ENCODE measurements at regions not wholly inside any gene's neighbourhood (a gene's known extent, or its start where the extent isn't known, plus 50 kb on each side); places are given as distances from the start of the nearest gene placed in this dataset.

GRCh38 chr9:20284601-20285289 is 337.6 kb downstream of the MLLT3 start:
- DNase-seq, result no peak
- no peaks in the 10 kb centered on the region for H3K9me3 ChIP-seq
- no peaks in the 10 kb centered on the region for H3K36me3 ChIP-seq
- TF ChIP-seq POLR2A (IDR thresholded peaks at IDR 0.05), result no peak
- no peak for TF ChIP-seq EP300 (IDR thresholded peaks at IDR 0.05)
- WGBS, 5 donors, result 53 to 74% (median 57%) methylated on average over 3 of the region's 3 CpGs
- H3K4me1 ChIP-seq, result no peaks in the 10 kb centered on the region
- intact Hi-C loops (cut with DNase I; ENCODE audit: low total_unique reads), result no loop called here
- H3K4me3 ChIP-seq, result no peak overlapping the region
- no peak overlapping the region for H3K27ac ChIP-seq
- H3K27me3 ChIP-seq, result no peaks in the 10 kb centered on the region

DNA sequence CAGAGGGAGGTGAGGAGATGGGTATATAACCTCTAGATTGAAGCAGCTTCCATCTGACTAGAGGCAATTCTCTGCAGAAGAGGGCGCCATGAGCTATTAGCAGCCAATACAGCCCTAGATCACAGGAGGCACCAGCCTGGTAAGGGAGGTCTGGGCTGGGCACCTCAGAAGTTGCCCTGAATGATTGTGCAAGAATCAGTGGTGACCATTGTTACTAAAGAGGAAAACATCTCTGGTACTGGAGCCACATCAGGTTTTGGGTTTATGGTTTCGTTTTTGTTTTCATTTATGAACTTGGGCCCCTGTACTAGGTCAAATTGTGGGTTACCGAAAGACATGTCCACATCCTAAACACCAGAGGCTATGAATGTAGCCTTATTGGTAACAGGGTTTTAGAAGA is 342.0 kb downstream of the MLLT3 start:
- TF ChIP-seq POLR2A (IDR thresholded peaks at IDR 0.05) (no peak), POLR2AphosphoS5 (IDR thresholded peaks at IDR 0.05) (no peak), EP300 (IDR thresholded peaks at IDR 0.05) (no peak)
- TF ChIP-seq, protein P1, sequence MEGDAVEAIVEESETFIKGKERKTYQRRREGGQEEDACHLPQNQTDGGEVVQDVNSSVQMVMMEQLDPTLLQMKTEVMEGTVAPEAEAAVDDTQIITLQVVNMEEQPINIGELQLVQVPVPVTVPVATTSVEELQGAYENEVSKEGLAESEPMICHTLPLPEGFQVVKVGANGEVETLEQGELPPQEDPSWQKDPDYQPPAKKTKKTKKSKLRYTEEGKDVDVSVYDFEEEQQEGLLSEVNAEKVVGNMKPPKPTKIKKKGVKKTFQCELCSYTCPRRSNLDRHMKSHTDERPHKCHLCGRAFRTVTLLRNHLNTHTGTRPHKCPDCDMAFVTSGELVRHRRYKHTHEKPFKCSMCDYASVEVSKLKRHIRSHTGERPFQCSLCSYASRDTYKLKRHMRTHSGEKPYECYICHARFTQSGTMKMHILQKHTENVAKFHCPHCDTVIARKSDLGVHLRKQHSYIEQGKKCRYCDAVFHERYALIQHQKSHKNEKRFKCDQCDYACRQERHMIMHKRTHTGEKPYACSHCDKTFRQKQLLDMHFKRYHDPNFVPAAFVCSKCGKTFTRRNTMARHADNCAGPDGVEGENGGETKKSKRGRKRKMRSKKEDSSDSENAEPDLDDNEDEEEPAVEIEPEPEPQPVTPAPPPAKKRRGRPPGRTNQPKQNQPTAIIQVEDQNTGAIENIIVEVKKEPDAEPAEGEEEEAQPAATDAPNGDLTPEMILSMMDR (IDR thresholded peaks at IDR 0.05), result no peak
- intact Hi-C loops (cut with DNase I; ENCODE audit: low total_unique reads), result no loop called here
- Histone ChIP-seq H3K4me1 (no peaks in the 10 kb centered on the region), H3K9me3 (peaks cover 0 to 9% (median 6%) of the 10 kb centered on the region in 4 donors), H3K27me3 (no peaks in the 10 kb centered on the region), H3K4me3 (no peak overlapping the region), H3K36me3 (no peaks in the 10 kb centered on the region), H3K27ac (no peak overlapping the region)
- WGBS, 5 donors, result 88 to 96% (median 91%) methylated on average over 3 of the region's 3 CpGs
- no peak for DNase-seq

GRCh38 chr9:20276762-20277161 is 345.5 kb downstream of the MLLT3 start:
- no peaks in the 10 kb centered on the region for H3K4me1 ChIP-seq
- no peak for TF ChIP-seq EP300 (IDR thresholded peaks at IDR 0.05)
- TF ChIP-seq, protein P1 (IDR thresholded peaks at IDR 0.05), result no peak
- no peak for TF ChIP-seq POLR2AphosphoS5 (IDR thresholded peaks at IDR 0.05)
- no peak for TF ChIP-seq POLR2A (IDR thresholded peaks at IDR 0.05)
- no peak overlapping the region for H3K27ac ChIP-seq
- 93 to 100% (median 95%) methylated on average over 2 of the region's 2 CpGs for WGBS, 5 donors
- H3K27me3 ChIP-seq, result no peaks in the 10 kb centered on the region
- intact Hi-C loops (cut with DNase I; ENCODE audit: low total_unique reads), result no loop called here
- no peak overlapping the region for H3K4me3 ChIP-seq
- peaks cover 0 to 9% (median 6%) of the 10 kb centered on the region in 4 donors for H3K9me3 ChIP-seq
- no peaks in the 10 kb centered on the region for H3K36me3 ChIP-seq
- DNase-seq, result no peak

DNA sequence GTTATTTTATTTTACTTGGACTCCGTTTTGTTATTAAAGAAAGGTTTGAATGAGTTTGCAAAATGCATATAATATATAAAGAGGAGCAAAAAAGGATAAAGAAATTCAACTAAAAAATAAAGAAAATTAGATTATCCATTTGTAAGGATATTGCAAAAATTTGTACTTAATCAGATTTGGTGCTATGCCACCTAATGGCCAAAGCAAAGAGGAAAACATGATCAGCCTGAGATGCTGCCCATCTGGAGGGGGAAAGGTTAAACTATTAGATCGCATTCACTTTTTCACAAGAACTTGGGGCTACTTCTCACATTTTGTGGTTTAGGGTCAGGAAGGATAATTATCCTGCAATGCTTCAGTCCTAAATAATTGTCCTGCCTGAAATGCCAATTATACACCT is 350.6 kb downstream of the MLLT3 start:
- Histone ChIP-seq H3K36me3 (no peaks in the 10 kb centered on the region), H3K4me1 (no peaks in the 10 kb centered on the region), H3K27me3 (no peaks in the 10 kb centered on the region), H3K9me3 (peaks cover 0 to 6% (median 5%) of the 10 kb centered on the region in 4 donors), H3K4me3 (no peak overlapping the region), H3K27ac (no peak overlapping the region)
- intact Hi-C loops (cut with DNase I; ENCODE audit: low total_unique reads), result no loop called here
- no peak for TF ChIP-seq POLR2AphosphoS5 (IDR thresholded peaks at IDR 0.05)
- TF ChIP-seq, protein P1 (IDR thresholded peaks at IDR 0.05), result no peak
- TF ChIP-seq POLR2A (IDR thresholded peaks at IDR 0.05), result no peak
- no peak for TF ChIP-seq EP300 (IDR thresholded peaks at IDR 0.05)
- WGBS, 5 donors, result 76 to 83% (median 81%) methylated on average over 2 of the region's 2 CpGs
- DNase-seq, result no peak

DNA sequence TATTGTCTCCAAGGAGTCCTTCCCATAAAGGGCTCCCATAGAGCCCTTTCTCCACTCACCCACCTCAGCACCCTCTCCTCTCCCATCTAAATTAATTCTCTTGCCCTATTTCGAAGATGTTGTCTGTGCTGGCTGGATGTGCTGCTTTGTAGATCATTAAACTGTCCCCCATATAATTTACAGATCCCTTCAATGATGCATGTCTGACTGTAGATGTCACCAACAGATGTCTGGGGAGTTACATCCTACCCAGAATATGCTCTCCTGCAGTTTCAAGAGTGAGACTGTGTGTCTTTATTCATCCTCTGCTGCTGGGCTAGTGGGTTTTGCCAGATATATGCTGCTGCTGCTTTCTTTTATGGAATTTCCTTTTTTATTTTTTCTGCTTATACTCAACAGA is 351.2 kb downstream of the MLLT3 start:
- no peak overlapping the region for H3K27ac ChIP-seq
- no peaks in the 10 kb centered on the region for H3K36me3 ChIP-seq
- no peaks in the 10 kb centered on the region for H3K4me1 ChIP-seq
- TF ChIP-seq POLR2AphosphoS5 (IDR thresholded peaks at IDR 0.05), result no peak
- TF ChIP-seq, protein P1 (IDR thresholded peaks at IDR 0.05), result no peak
- TF ChIP-seq POLR2A (IDR thresholded peaks at IDR 0.05), result no peak
- no peak for TF ChIP-seq EP300 (IDR thresholded peaks at IDR 0.05)
- peaks cover 0 to 3% (median 0%) of the 10 kb centered on the region in 4 donors for H3K9me3 ChIP-seq
- no peak for DNase-seq
- intact Hi-C loops (cut with DNase I; ENCODE audit: low total_unique reads), result no loop called here
- no peaks in the 10 kb centered on the region for H3K27me3 ChIP-seq
- 30 to 66% (median 59%) methylated on average over 1 of the region's 1 CpG for WGBS, 5 donors
- no peak overlapping the region for H3K4me3 ChIP-seq

All from stomach (tissue), 8 donors.